CD4-positive, alpha-beta T cell treated with Interferon alpha-2 for 1 hour (primary cell): ENCODE measurements at regions not wholly inside any gene's neighbourhood (a gene's known extent, or its start where the extent isn't known, plus 50 kb on each side); places are given as distances from the start of the nearest gene placed in this dataset.
"Not testable (repeated sequence)": the region's sequence is repeated elsewhere in the genome, so short reads cannot be mapped to it uniquely, and the experiment has no call there.

Experiments used
- DNase-seq, 2 donors: peaks; one replicate each; pipeline ENCODE4 v3.0.0-alpha.2; 2020 to 2022

DNA sequence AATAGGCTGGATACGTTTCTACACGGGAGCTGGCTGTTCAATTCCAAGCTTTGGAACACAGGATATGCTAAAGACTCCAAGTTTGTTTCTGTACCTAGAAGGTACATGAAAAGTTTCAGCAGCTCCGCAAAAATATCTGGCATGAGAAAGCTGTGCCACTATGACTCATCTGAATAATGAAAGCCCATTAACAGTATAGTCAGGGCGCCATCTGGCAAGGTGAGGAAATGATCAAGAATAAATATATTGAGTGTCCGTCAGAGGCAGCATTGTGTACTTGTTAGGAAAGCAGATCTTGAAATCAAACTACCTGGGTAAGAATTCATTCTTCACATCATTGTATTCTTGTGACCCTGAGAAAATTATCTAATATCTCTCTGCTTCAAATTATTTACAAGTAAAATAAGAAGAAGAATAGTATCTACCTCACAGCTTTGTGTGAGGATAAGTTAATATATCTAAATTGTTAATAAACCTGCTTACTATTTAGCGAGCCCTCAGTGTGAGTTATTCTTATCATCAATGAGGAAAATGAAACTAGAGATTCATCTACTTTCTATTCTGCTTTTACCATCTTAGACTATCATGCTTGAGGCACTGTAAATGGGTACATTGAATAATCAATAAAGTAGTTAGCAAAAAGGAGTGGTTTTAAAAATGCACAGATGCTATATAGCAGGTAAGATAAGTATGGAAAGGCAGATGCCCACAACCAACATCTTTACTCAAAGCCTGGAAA lies 53.5 kb downstream of the FSCB start:
- DNase-seq: no peak

DNA sequence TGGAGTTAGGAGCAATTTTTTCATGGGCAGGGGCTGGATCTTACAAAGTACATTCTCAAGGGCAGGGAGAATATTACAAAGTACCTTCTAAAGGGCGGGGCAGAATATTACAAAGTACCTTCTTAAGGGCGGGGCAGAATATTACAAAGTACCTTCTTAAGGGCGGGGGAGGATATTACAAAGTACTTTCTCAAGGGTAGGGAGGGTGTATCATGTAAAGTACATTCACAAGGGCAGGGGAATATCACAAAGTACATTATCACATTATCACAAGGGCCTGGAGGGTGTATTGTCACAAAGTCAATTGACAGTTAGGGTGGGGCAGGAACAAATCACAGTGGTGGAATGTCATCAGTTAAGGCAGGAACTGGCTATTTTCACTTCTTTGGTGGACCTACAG lies 56.9 kb downstream of the FSCB start:
- DNase-seq: not testable (repeated sequence)

DNA sequence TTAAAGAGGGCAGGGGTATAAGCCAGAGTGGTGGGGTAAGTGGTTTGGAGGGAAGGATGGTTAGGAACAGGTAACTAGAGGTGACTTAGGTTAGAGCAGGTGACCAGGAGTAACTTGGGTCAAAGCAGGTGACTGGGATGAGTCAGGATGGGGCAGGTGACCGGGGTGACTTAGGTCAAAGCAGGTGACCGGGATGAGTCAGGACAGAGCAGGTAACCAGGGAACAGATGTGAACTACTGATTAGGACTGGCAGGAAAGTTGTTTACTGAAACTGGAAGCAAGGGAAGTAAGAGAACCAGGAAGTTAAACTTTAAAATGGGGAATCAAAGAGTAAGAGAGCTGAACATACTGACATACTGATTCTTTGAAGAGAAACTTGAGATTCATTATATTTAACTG lies 57.4 kb downstream of the FSCB start:
- DNase-seq: no peak

DNA sequence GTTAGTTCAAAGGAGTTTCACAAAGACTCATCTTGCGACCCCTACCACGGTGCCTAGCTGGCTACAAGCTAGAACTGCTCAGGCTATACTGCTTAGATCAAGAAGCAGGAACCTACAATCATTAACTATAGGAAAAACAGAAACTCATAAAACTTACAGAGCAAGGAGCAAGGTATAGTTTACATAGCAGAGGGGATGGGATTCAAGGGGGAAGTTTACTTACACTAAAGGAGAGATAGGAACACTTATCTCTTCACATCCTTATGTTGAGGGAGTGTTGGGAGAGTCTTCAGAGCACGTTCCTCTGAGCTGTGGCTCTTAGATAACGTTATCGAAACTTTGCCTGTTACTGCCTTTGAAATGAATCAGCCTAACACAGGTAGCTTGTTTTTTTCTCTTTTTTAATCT lies 58.1 kb downstream of the FSCB start:
- no peak for DNase-seq

DNA sequence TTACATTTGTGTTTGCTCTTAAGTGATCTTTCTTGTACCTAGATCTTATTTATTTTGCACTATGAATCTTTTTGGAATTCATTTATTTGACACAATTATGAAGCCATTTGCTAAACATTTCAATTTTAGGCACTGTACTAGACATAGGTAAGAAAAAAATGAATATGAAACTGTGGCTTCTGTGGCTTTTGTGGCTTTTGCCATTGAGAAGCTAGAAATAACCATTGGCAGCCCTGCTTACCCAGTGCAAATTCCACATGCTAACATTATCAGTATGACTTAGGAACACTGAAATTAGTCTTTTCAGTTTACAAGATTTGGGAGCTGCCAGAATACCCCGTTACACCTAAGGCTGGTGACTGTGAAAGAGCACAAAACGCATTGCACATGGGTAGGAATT lies 60.1 kb downstream of the FSCB start:
- no peak for DNase-seq

DNA sequence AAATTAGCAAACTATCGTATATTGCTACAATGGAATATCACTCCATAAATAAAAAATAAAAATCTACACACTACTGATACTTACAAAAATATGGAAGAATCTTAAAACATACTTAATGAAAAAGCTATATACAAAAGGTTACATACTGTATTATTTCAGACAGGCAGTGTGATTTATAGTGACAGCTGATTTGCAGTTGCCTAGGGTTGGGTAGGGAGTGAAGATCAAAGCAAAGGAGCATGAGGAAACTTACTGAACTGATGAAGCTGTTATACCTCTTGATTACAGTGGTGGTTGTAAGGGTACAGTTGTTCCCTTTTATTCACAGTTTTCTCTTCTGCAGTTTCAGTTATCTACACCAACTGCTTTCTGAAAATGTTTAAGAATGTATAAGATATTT lies 62.6 kb downstream of the FSCB start:
- no peak for DNase-seq

DNA sequence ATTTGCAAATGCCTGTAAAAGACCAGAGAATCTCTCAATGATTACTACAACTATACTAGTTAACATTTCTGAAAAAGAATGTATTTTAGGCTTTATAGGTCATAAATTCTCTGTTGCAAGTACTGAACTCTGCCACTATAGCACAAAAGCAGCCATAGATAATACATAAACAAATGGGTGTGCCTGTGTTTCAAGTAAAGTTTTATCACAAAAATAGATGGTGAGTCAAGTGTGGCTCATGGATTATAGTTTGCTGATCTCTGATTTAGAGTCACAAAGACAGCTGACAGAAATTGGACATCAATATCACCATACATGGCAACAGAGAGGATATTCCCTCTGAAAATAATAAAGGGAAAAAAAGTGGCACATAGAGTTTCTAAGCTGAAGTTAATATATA lies 68.1 kb downstream of the FSCB start:
- DNase-seq: no peak

DNA sequence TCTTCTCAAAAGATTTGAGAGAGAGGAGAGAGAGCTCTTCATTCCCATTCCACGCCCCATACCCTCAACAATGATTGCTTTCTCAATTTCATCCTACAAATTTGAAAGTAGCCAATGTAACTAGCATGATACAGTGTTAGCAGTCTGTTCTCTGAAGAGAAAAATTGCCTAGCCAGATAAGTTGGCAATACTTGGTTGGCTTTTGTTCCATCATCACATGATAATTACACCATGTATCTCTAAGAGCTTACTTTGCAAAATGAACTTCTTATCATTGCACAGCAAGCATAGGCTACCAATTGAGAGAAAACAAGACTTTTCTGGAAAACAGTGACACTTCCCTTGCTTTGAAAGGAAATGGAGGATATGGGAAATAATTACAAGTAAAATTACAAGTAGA lies 68.9 kb downstream of the FSCB start:
- no peak for DNase-seq

DNA sequence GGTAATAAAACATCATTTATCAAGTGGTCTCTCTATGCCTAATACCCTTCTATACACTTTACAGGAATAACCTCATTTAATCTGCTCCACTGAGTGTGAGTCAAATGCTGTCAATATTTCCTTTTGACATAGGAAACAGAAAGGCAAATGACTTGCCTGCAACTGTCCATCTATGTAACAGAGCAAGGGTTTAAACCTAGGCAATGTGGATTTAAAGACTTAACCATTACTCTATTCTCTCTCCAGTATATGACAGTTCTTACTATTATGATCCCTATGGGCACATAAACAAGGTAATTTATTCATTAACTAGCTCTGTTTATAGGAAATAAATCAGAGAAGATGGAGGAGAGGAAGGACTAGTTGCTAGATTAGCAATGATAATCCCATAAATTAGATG lies 70.6 kb downstream of the FSCB start:
- no peak for DNase-seq

DNA sequence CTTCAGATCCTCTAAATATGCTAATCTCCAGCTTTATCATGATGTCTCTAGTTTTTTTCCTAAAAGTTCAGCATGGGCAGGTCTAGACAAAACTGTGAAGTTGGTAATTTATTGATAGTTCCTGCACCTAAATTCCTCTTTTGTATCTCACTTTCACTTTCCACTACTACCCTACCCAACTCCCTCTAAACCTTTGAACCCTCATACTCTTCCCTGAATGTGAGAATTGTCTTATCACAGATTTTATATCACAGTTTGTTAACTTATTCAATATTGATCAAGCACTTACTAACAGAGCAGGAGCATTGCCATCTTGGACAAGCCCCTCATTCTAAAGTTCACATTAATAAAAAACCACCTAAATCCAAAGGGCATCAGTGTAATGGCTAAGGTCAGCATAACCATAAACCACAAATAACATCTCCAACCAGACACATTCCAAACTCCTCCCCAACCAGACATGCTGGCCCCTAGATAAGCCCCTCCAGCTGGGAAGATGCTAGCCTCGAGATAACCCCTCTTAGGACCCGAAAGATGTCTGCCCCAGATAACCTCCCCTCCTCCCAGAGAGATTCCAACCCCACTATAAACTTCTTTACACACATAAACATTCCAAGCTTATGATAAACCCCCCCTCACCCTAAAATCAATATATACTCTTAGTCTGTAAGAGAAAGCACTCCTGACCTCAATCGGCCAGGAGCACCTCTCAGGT lies 78.7 kb downstream of the FSCB start:
- DNase-seq: no peak

DNA sequence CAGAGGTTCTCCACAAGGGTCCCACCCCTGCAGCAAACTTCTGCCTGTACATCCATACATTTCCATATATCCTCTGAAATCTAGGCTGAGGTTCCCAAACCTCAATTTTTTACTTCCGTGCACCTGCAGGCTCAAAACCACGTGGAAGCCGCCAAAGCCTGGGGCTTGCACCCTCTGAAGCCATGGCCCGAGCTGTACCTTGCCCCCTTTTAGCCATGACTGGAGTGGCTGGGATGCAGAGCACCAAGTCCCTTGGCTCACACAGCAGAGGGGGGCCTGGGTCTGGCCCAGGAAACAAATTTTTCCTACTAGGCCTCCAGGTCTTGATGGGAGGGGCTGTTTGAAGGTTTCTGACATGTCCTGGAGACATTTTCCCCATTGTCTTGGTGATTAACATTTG lies 84.4 kb downstream of the FSCB start:
- no peak for DNase-seq

DNA sequence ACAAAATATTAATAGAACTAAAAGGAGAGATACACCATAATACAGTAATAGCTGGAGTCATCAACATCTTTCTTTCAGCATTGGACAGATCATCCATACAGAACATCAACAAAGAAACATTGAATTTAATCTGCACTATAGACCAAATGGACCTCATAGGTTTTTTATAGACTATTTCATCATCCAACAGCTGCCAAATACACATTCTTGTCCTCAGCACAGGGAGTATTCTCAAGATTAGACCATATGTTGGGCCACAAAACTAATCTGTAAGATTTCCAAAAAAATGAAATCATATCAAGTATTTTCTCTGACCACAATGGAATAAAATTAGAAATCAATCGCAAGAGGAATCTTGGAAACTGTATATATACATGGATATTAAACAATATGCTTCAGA lies 86.9 kb downstream of the FSCB start:
- DNase-seq: no peak

DNA sequence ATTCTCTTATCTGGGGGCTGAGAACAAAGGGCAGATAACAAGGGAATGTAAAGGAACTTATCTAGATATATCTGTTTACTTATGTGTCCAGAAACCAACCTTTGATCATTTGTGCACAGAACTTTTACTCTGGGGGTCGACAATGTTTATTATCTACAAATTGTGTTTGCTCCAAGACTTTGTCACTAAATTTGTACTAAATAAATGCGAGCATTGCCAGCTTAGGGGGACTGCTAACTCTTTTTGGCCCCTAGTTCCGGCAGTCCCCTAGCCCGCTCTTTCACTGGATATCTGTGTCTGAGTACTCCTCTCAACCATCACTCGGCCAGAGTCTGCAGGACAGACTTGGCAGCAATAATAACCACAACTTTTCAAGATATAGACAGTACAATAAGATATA lies 88.2 kb downstream of the FSCB start:
- no peak for DNase-seq

DNA sequence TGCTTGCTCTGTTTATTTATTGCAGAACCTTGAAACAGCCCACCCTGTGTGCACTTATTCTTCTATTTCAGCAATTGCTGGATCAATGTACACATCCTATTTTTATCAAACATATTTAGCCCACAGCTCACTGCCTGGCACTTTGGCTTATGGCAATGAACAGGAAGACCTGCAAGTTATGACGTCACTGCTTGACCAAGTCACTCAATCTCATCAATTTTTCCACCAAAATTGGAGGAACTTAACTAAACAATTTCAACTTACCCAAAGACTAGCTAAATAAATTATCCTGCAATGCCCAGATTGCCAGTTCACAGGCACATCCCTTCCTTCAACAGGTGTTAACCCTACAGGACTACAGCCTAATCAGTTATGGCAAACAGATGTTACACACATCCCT lies 89.3 kb downstream of the FSCB start:
- DNase-seq: no peak

DNA sequence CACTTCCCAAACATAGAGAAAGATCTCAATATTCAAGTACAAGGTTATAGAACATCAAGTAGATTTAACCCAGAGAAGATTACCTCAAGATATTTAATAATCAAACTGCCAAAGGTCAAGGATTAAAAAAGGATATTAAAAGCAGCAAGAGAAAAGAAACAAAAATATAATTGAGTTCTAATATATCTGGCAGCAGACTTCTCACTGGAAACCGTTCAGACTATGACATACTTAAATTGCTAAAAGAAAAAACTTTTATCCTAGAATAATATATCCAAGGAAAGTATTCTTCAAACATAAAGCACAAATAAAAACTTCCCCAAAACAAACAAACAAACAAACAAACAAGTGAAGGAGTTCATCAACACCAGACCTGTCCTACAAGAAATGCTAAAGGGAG lies 92.4 kb downstream of the FSCB start:
- no peak for DNase-seq

DNA sequence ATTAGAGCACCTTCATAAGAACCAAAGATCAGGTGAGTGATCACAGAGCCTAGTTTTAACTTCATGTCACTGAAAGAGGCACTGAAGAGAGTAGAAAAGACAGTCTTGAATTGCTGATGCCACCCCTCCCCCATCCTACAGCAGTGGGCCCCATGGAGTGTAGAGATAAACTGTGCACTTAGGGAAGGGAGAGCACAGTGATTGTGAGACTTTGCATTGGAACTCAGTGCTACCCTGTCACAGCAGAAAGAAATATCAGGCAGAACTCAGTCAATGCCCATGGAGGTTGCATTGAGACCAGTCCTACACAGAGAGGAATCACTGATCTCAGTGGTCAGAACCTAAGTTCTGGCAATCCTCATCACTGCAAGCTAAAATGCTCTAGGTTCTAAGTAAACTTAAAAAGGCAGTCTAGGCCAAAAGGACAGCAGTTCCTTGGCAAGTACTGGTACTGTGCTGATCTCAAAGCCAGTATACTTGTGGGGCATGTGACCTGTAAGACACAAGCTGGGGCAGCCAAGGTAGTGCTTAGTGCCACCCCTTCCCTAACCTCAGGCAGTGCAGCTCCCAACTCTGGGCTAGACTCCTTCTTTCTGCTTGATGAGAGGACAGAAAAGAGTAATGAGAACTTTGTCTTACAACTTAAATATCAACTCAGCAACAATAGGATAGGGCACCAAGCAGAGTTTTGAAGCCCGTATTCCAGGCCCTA lies 94.1 kb downstream of the FSCB start:
- DNase-seq: no peak

DNA sequence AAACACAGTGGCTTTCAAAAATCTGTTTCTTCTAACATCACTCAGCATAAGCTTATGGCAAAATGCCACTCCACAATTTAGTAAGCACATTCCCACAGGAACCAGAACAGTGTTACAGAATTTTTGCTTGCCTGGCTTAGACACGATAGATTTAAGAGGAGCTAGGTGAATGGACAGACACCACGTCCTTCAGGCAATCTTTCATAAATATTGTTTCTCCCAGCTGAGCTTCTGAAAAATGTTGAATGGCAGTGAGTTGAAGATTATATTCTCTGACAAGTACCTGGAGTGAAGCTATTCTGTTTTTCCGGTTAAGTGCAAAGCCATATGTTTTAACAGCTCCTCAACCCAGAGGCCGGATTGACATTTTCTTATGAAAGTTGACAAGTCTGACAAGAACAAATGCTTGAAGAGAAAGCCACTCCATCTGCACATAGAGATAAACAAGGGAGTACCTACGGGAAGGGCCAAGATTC lies 102.0 kb downstream of the FSCB start:
- DNase-seq: no peak

DNA sequence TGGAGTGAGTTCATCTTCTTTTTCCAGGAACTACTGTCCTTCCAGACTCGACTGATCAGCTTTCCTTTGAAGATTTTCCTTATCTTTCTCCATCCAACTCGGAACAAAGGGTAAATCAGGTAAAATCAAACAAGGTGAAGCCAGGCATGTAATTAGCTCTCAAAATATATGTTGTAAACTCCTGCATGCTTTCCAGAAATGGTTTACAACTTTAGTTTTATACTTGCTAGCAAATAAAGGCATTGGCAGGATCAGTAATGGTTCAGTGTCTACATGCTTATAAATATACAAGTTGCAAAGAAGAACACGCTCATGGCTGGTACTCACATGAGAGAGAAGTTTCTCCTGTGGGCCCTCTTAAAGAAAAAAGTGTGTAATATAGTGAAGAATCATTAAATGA lies 102.5 kb downstream of the FSCB start:
- DNase-seq: no peak

DNA sequence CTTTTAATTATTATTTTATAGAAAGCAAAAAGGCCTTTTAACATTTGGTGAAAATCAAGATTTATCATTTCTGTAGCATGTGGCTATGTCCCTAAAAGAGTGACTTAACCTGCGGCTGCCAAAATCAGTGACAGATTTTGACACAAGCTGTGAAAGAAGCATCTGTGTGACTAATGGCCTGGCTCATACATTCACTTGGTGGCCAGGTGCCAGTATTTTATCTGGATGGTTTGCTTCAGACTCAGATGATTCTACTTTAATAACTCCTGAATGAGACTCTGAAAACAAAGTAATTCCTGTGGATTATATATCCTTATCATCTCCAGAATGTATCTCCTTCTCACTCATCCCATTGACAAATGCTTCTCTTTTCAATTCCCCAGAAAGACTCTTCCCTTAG lies 103.0 kb downstream of the FSCB start:
- no peak for DNase-seq

DNA sequence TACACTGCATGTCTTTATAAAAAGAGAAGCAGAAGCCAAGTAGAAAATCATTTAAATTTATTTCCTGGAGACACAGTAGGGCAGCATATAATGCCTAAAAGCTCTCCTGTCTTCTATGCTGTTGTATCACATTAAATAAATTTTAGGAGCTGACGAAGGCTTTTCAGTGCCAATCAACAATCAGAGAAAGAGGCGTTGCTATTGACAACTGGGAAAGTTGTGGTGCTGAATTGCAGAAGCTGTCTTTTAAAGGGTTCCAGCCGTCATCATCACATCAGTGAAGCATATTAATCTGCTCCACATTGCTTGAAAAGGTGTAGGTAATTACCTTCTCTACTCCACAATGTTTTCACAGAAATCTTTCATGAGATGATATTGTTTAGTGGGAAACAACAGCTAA lies 103.9 kb downstream of the FSCB start:
- no peak for DNase-seq

DNA sequence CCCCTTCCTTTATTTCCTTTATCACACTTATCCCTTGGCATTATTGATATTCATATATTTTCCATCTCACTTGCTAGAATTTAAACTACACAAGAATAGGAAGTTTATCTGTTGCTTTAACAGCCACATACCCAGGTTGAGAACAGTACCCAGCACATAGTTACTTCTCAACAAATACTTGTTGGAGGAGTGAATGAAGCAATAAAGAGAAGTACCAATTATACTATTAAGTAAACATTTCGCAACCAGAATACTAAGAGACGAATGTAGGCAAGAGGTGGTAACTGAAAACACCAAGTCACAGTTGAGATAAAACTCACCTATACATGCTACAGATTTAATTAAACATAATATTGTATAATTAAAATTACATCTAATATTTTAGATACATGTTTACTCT lies 110.9 kb downstream of the FSCB start:
- DNase-seq: no peak

DNA sequence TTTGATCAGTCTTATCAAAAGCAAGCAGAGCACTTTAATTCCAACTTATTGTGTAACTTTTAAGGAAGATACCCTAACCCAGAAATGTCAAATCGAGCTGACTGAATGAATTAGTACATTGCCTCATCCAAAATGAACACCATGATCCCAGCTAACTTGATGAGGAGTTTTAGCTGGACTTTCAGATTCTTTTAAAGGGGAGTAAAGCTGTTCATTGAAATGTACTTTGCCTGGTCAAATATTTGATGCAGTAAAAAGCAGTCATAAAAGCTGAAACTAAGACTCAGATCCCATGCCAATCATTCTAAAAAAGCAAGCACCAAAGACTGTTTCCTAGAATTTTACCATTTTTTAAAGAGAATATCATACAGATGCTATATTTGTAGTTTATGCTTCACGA lies 114.1 kb downstream of the FSCB start:
- DNase-seq: no peak

DNA sequence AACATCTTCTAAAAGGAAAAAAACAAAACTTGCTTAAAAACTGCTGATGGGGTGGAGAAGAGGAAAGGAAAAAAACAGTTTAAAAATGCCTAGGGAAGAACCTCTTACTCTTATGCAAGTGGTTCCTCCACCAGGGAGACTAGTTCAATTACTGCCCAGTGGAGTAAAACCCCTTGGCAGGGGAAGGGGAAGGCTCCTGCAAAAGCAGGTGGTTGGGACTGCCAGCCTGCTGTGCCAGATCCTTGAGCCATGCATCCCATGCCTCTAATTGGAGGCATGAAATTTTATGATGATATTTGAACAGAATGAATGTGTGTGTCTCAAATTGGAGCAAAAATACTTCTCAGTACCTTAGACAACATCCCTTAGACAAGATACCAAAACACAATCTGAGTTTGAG lies 118.8 kb downstream of the FSCB start:
- no peak for DNase-seq

DNA sequence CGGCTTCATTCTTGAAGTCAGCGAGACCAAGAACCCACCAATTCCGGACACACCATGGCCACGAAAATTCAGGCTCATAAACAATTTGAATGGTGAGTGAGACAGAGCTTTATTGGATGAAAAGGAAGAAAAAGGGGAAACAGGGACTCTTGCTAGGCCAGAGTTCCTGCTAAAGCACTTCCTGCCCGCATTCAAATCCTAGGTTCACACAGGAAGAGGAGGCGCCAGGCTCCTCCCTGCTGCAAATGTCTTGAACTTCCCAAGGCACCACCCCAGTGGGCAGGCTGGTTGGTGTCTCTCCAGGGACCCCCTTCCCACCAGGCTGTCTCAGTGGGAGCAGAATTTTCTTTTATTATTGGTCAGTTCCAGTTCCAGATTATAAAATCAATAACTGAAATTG lies 121.2 kb downstream of the FSCB start:
- DNase-seq: no peak
